SK-N-SH (cell line): ENCODE measurements at regions not wholly inside any gene's neighbourhood (a gene's known extent, or its start where the extent isn't known, plus 50 kb on each side); places are given as distances from the start of the nearest gene placed in this dataset.

Experiments used
- FOXJ3 ChIP-seq: sonication (generic); formaldehyde crosslinking; IDR thresholded peaks from 2 replicates; pipeline ENCODE4 v1.5.1; 2020; ENCODE audit warnings: mild to moderate bottlenecking, missing genetic modification reagents
- MXI1 ChIP-seq: IDR thresholded peaks from 2 replicates; pipeline ENCODE4 v1.6.1; 2012; ENCODE audit warnings: mild to moderate bottlenecking, low read depth, low read length, improper control_type of control experiment
- TF ChIP-seq, protein P1 (sequence below): fragments of 200-600 bp; sonication (generic); IDR thresholded peaks from 2 replicates; pipeline ENCODE4 v1.6.1; 2017; ENCODE audit warnings: antibody characterized with exemption, mild to moderate bottlenecking, moderate library complexity
- TF ChIP-seq, protein P2 (sequence below): IDR thresholded peaks from 2 replicates; pipeline ENCODE4 v1.4.0; 2012; ENCODE audit warnings: low read depth

DNA sequence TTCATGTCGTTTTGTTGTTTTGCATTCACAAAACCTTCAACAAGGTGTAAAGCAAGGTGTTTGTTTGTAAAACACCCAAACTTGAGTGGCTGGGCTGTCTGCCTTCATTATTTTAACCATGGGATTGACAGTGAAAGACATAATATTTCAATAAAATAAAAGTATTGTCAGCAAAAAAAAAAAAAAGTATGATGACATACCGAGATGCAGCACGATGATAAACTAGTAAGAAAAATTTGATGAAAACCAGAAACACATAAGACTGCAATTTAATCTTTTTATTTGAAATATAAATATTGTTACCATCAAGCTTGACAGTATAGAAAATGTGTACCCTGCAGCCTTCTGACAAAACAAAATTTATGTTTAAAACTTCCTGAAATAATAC lies 419.3 kb upstream of the DYNLRB2 start:
- TF ChIP-seq FOXJ3 (CRISPR knock-in tag) = no peak
- TF ChIP-seq, protein P1, sequence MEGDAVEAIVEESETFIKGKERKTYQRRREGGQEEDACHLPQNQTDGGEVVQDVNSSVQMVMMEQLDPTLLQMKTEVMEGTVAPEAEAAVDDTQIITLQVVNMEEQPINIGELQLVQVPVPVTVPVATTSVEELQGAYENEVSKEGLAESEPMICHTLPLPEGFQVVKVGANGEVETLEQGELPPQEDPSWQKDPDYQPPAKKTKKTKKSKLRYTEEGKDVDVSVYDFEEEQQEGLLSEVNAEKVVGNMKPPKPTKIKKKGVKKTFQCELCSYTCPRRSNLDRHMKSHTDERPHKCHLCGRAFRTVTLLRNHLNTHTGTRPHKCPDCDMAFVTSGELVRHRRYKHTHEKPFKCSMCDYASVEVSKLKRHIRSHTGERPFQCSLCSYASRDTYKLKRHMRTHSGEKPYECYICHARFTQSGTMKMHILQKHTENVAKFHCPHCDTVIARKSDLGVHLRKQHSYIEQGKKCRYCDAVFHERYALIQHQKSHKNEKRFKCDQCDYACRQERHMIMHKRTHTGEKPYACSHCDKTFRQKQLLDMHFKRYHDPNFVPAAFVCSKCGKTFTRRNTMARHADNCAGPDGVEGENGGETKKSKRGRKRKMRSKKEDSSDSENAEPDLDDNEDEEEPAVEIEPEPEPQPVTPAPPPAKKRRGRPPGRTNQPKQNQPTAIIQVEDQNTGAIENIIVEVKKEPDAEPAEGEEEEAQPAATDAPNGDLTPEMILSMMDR = no peak
- TF ChIP-seq, protein P2, sequence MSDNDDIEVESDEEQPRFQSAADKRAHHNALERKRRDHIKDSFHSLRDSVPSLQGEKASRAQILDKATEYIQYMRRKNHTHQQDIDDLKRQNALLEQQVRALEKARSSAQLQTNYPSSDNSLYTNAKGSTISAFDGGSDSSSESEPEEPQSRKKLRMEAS = no peak
- no peak for TF ChIP-seq MXI1
